ENCODE measurements at regions not wholly inside any gene's neighbourhood (a gene's known extent, or its start where the extent isn't known, plus 50 kb on each side); places are given as distances from the start of the nearest gene placed in this dataset.

DNA sequence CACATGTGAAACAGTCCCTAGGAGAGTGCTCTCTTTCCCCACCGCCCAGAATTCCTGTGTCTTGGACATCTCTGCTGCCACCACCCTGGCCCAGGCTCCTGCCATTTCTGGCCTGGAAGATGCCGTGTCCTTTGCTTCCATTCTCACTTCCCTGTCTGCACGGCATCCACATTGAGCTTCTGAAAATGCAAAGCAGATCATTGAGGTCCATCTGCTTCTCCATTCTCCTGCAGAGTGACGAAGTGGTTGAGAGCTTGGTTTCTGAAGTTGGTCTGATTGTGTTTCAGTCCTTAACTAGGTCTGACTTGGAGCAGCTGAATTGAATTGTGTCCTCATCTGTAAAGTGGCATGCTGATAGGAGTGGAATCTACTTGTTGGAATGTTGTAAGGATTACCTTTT, 98.7 kb upstream of the MGAT5 start:
- H3K14ac ChIP-seq (ENCODE audit: insufficient read length) = no peak overlapping the region
- no peak overlapping the region for H2BK20ac ChIP-seq (ENCODE audit: low read length)
- H3K4ac ChIP-seq (replicated peaks; ENCODE audit: insufficient read length, low read depth, low read length) = no peak overlapping the region
- H3K23me2 ChIP-seq (ENCODE audit: low read depth, low read length) = no peaks in the 10 kb centered on the region
- H2BK12ac ChIP-seq (ENCODE audit: low read depth, low read length) = no peak overlapping the region
- no peak overlapping the region for H4K91ac ChIP-seq (replicated peaks; ENCODE audit: insufficient read length, low read length)
- H2BK5ac ChIP-seq (ENCODE audit: low read depth, low read length) = no peak overlapping the region
- H4K20me1 ChIP-seq (replicated peaks in 1 of 2; ENCODE audit: control insufficient read depth in 1 of 2, insufficient read depth in 2 of 2, low read length in 2 of 2) = peaks cover 2 to 3% of the 10 kb centered on the region in 2 experiments
- no peak overlapping the region for H2AFZ ChIP-seq (ENCODE audit: low read length)
- no peak overlapping the region for H4K8ac ChIP-seq (ENCODE audit: extremely low read depth, insufficient read depth, low read length)
- H3K79me2 ChIP-seq (ENCODE audit: control insufficient read depth in 1 of 2, insufficient read depth in 2 of 2, low read length in 2 of 2) = peaks cover 0 to 58% of the 10 kb centered on the region in 2 experiments; a peak in 2 of 4 replicates
- ChIA-PET POLR2A (ENCODE audit: partially characterized antibody) (no interaction called here), CTCF (ENCODE audit: partially characterized antibody) (interaction anchor here (1.0 to 2.7 kb wide), 7 partner anchors 12 to 91 kb away, joined by 3 to 11 read pairs (median 4); no protein-coding TSS in a partner anchor)
- 81% methylated on average over 4 of the region's 4 CpGs; no CpG with 5 or more reads in 1 of the 2 experiments for WGBS, 2 experiments (ENCODE audit: extremely low coverage in 1 of 2, insufficient coverage in 1 of 2, insufficient read length in 1 of 2, insufficient replicate concordance in 2 of 2, low coverage in 1 of 2, low lambda C conversion rate in 2 of 2, missing lambda C conversion rate in 1 of 2)
- no peak overlapping the region for H3K4me2 ChIP-seq (ENCODE audit: insufficient read depth in 1 of 2, low read depth in 2 of 2, low read length in 2 of 2)
- peaks cover 0 to 17% (median 9%) of the 10 kb centered on the region in 4 experiments; a peak in 5 of 7 replicates for H3K4me1 ChIP-seq (replicated peaks in 1 of 4; ENCODE audit: control insufficient read depth in 3 of 4, insufficient read depth in 4 of 4, low read length in 3 of 4)
- no peak for DNase-seq (ENCODE audit: low read depth in 1 of 2, low spot score in 2 of 2)
- H3K9me3 ChIP-seq (ENCODE audit: insufficient read depth in 2 of 2, low read depth in 1 of 2, low read length in 1 of 2) = no peaks in the 10 kb centered on the region; a peak in 1 of 4 replicates
- no peak overlapping the region for H3K4me3 ChIP-seq (ENCODE audit: extremely low read depth in 1 of 4, insufficient read depth in 2 of 4, low read depth in 3 of 4, low read length in 4 of 4)
- no peak overlapping the region for H2BK15ac ChIP-seq (ENCODE audit: low read length)
- no peak overlapping the region for H3K27ac ChIP-seq (ENCODE audit: low read depth, low read length)
- no peak for TF ChIP-seq CREB1 (IDR thresholded peaks at IDR 0.05)
- peaks cover 0 to 2% (median 1%) of the 10 kb centered on the region in 4 experiments; a peak in 1 of 8 replicates for H3K36me3 ChIP-seq (ENCODE audit: control insufficient read depth in 2 of 4, insufficient read depth in 4 of 4, low read length in 3 of 4)
- FAIRE-seq = no peak
- no peak overlapping the region for H4K5ac ChIP-seq (ENCODE audit: insufficient read length, low read depth, low read length)
- H3K27me3 ChIP-seq (replicated peaks in 1 of 4; ENCODE audit: control insufficient read depth in 3 of 4, extremely low read depth in 1 of 4, insufficient read depth in 3 of 4, low read length in 3 of 4) = no peaks in the 10 kb centered on the region
- no peak overlapping the region for H3K23ac ChIP-seq (ENCODE audit: insufficient read length)
- H2AK5ac ChIP-seq (ENCODE audit: low read depth, low read length) = no peak overlapping the region
- H3K79me1 ChIP-seq (ENCODE audit: low read depth, low read length) = peaks cover 8% of the 10 kb centered on the region
- no peak overlapping the region for H3K56ac ChIP-seq (replicated peaks; ENCODE audit: insufficient read length, low read depth, low read length)
- H2BK120ac ChIP-seq (replicated peaks; ENCODE audit: low read depth, low read length) = no peak overlapping the region
- H3K9ac ChIP-seq (replicated peaks in 1 of 4; ENCODE audit: extremely low read depth in 1 of 4, low read depth in 3 of 4, low read length in 3 of 4) = no peak overlapping the region
- H3K18ac ChIP-seq (ENCODE audit: extremely low read depth, low read length) = no peak overlapping the region

Measured in H1 (cell line).